Tibial nerve (tissue), 4 donors: ENCODE measurements at regions not wholly inside any gene's neighbourhood (a gene's known extent, or its start where the extent isn't known, plus 50 kb on each side); places are given as distances from the start of the nearest gene placed in this dataset.
A peak's percentile ranks its signal among the peaks of the same experiment; 100 is the strongest.

Source experiments
- DNase-seq, 2 donors: peaks; one replicate each; pipeline ENCODE4 v3.0.0-alpha.2; 2019; ENCODE audit warnings: low spot score in 2 of 2
- H3K27ac ChIP-seq, 4 donors: fragments of 200-600 bp; sonication (generic) in 3 of 4; one replicate each; pipeline ENCODE4 v1.5.1; 2017 to 2019; ENCODE audit warnings: mild to moderate bottlenecking in 1 of 4
- H3K27me3 ChIP-seq, 2 donors: fragments of 200-600 bp; sonication (generic) in 1 of 2; one replicate each; pipeline versions ENCODE4 v1.5.1 to v1.6.0; 2017 to 2019
- H3K36me3 ChIP-seq, 3 donors: fragments of 200-600 bp; sonication (generic); one replicate each; pipeline ENCODE4 v1.5.1; 2018 to 2019
- H3K4me1 ChIP-seq, 4 donors: fragments of 200-600 bp; sonication (generic) in 3 of 4; one replicate each; pipeline ENCODE4 v1.5.1; 2017 to 2019
- H3K4me3 ChIP-seq, 4 donors: fragments of 200-600 bp; sonication (generic) in 3 of 4; one replicate each; pipeline ENCODE4 v1.5.1; 2017 to 2019; ENCODE audit warnings: mild to moderate bottlenecking in 1 of 4, moderate library complexity in 1 of 4
- H3K9me3 ChIP-seq, 4 donors: fragments of 200-600 bp; sonication (generic) in 3 of 4; one replicate each; pipeline ENCODE4 v1.5.1; 2017 to 2019
- EP300 ChIP-seq, 2 donors: sonication (generic); formaldehyde crosslinking; IDR thresholded peaks; one replicate each; pipeline ENCODE4 v1.6.1; 2017; ENCODE audit warnings: antibody characterized with exemption in 2 of 2, mild to moderate bottlenecking in 1 of 2
- POLR2A ChIP-seq, 2 donors: fragments of 450-650 bp; IDR thresholded peaks; one replicate each; pipeline ENCODE4 v1.6.1; 2017; ENCODE audit warnings: antibody characterized with exemption in 2 of 2, mild to moderate bottlenecking in 2 of 2, moderate library complexity in 2 of 2
- WGBS, 2 donors: methylation state at CpG; one replicate each; pipeline ENCODE4 v1.1.5; 2018; 5-methylcytosine and 5-hydroxymethylcytosine counted together
- TF ChIP-seq, protein P1 (sequence below), 5 experiments: fragments of 200-600 bp in 3 of 5; fragments of 450-650 bp in 2 of 5; sonication (generic) in 3 of 5; IDR thresholded peaks; one replicate each; pipeline ENCODE4 v1.5.1; 2016 to 2019; ENCODE audit warnings: antibody characterized with exemption in 5 of 5, mild to moderate bottlenecking in 3 of 5, moderate library complexity in 2 of 5

DNA sequence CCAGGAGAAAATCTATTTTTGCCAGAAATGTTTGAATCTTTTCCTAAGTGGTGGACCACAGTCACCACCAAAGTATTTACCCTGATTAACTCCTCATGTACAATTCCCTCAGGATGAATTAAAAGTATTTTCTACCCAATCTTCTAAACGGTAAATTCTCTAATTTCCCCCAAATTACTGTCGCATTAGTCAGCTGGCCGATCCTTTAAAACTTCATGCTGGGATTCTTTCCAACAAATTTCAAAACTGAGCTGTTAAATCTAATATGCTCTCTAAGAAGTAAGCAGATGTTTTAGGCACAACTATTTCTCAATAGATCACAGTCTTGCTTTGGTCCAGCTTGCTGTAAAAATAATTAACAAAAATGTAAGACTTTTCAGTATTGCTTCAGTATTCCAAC, 447.2 kb downstream of the FRK start:
- no peak for TF ChIP-seq POLR2A (IDR thresholded peaks at IDR 0.05)
- peak in 1 of 2 donors; percentile 20 for TF ChIP-seq EP300 (IDR thresholded peaks at IDR 0.05)
- TF ChIP-seq, protein P1, sequence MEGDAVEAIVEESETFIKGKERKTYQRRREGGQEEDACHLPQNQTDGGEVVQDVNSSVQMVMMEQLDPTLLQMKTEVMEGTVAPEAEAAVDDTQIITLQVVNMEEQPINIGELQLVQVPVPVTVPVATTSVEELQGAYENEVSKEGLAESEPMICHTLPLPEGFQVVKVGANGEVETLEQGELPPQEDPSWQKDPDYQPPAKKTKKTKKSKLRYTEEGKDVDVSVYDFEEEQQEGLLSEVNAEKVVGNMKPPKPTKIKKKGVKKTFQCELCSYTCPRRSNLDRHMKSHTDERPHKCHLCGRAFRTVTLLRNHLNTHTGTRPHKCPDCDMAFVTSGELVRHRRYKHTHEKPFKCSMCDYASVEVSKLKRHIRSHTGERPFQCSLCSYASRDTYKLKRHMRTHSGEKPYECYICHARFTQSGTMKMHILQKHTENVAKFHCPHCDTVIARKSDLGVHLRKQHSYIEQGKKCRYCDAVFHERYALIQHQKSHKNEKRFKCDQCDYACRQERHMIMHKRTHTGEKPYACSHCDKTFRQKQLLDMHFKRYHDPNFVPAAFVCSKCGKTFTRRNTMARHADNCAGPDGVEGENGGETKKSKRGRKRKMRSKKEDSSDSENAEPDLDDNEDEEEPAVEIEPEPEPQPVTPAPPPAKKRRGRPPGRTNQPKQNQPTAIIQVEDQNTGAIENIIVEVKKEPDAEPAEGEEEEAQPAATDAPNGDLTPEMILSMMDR (IDR thresholded peaks at IDR 0.05): no peak
- Histone ChIP-seq H3K4me1 (peaks cover 0 to 21% (median 0%) of the 10 kb centered on the region in 4 donors), H3K9me3 (no peaks in the 10 kb centered on the region), H3K27me3 (no peaks in the 10 kb centered on the region), H3K4me3 (no peak overlapping the region), H3K27ac (no peak overlapping the region), H3K36me3 (no peaks in the 10 kb centered on the region)
- WGBS, 2 donors: 29 to 31% methylated on average over 3 of the region's 3 CpGs
- no peak for DNase-seq

DNA sequence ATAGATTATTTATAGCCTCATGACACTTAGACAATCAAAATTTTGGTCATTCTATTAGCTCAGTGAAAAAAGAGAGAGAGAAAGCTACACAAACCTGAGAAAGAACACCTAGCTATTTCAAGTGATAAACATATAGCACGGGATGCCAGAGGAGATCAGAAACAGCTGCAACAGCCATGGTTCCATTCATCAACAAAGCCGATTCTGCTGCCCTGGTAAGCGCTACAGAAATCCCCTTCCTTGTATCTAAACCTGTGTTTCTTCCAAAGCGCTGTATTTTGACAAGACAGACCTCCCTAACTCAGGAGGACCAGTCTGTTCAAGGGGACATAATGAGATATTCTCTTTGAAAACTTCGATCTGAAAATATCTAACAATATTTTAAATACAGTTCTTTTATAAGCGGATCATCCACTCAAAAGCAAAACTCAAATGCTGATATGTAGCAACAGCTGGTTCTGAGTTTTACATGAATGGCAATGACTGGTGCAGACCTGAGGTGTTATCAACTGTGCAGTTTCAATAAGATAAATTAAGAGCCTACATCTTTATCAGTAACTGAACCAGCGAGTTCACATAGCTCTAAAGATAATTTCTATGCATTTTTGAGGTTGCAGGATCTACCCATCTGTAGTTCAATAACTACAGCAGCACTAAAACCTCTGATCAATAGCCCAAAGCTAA, 447.8 kb downstream of the FRK start:
- no peaks in the 10 kb centered on the region for H3K9me3 ChIP-seq
- H3K27ac ChIP-seq: no peak overlapping the region
- DNase-seq: no peak
- H3K4me1 ChIP-seq: peaks cover 0 to 21% (median 0%) of the 10 kb centered on the region in 4 donors
- TF ChIP-seq POLR2A (IDR thresholded peaks at IDR 0.05) (no peak), EP300 (IDR thresholded peaks at IDR 0.05) (no peak)
- TF ChIP-seq, protein P1 (IDR thresholded peaks at IDR 0.05): no peak
- H3K4me3 ChIP-seq: no peak overlapping the region
- 79 to 80% methylated on average over 7 of the region's 7 CpGs for WGBS, 2 donors
- H3K36me3 ChIP-seq: no peaks in the 10 kb centered on the region
- H3K27me3 ChIP-seq: no peaks in the 10 kb centered on the region

DNA sequence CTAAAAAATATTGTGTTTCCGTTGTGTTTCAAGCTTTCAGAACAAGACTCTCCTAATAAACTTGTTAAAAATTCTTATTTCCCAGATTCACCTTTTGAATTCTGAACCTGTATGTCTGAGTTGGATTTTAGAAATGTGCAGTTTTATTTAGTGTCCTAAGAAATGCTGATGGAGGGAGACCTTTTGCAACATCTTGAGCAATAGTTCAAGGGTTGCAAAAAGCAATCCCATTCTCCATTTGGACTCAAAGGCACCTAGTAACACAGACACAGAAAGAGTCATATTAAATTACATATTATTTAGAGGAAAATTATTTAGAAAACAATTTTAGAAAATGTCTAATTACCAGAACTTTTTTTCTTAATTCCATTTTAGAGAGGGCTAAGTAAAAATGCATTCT, 448.5 kb downstream of the FRK start:
- TF ChIP-seq POLR2A (IDR thresholded peaks at IDR 0.05) (no peak), EP300 (IDR thresholded peaks at IDR 0.05) (no peak)
- TF ChIP-seq, protein P1 (IDR thresholded peaks at IDR 0.05): no peak
- no peak for DNase-seq
- Histone ChIP-seq H3K9me3 (no peaks in the 10 kb centered on the region), H3K27me3 (no peaks in the 10 kb centered on the region), H3K4me1 (peaks cover 0 to 21% (median 0%) of the 10 kb centered on the region in 4 donors), H3K36me3 (no peaks in the 10 kb centered on the region), H3K27ac (no peak overlapping the region), H3K4me3 (no peak overlapping the region)
- 0 to 2% methylated on average over 1 of the region's 1 CpG for WGBS, 2 donors

- no peaks in the 10 kb centered on the region for H3K36me3 ChIP-seq
- H3K9me3 ChIP-seq: no peaks in the 10 kb centered on the region
- 73 to 80% methylated on average over 5 of the region's 5 CpGs for WGBS, 2 donors
- no peak overlapping the region for H3K4me3 ChIP-seq
- H3K27me3 ChIP-seq: no peaks in the 10 kb centered on the region
- DNase-seq: no peak
- H3K27ac ChIP-seq: no peak overlapping the region
- TF ChIP-seq EP300 (IDR thresholded peaks at IDR 0.05) (no peak), POLR2A (IDR thresholded peaks at IDR 0.05) (no peak)
- peaks cover 0 to 21% (median 0%) of the 10 kb centered on the region in 4 donors for H3K4me1 ChIP-seq
Observed at GRCh38 chr6:115610696-115611095, 450.0 kb downstream of the FRK start.

DNA sequence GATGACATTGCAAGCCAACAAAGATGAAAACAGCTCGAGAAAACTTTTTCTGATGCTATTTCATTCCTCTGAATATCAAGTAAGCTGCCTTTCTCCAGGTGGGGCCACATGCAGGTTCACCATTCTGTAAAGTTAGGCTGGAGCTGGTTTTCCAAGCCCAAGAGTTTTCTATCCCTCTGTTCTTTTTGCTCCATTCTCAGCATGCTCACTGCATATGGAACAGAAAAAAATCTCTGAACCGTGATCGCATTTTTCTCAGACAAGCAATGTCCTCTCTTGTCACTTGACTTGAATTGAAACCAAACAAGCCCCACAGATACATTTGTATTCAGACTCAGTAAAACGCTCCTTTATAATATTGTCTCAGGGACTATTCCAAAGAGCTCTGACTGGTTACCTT, 451.6 kb downstream of the FRK start:
- no peaks in the 10 kb centered on the region for H3K9me3 ChIP-seq
- no peak overlapping the region for H3K4me3 ChIP-seq
- no peak overlapping the region for H3K27ac ChIP-seq
- H3K4me1 ChIP-seq: peaks cover 0 to 21% (median 0%) of the 10 kb centered on the region in 4 donors
- H3K27me3 ChIP-seq: no peaks in the 10 kb centered on the region
- no peaks in the 10 kb centered on the region for H3K36me3 ChIP-seq
- TF ChIP-seq EP300 (IDR thresholded peaks at IDR 0.05) (no peak), POLR2A (IDR thresholded peaks at IDR 0.05) (no peak)
- TF ChIP-seq, protein P1 (IDR thresholded peaks at IDR 0.05): no peak
- 70 to 83% methylated on average over 4 of the region's 4 CpGs for WGBS, 2 donors
- DNase-seq: no peak
